HCT116 (cell line): ENCODE measurements at regions not wholly inside any gene's neighbourhood (a gene's known extent, or its start where the extent isn't known, plus 50 kb on each side); places are given as distances from the start of the nearest gene placed in this dataset.

ENCODE experiments used
- CTCF ChIP-seq, 3 experiments: fragments of 200-600 bp in 1 of 3; sonication (generic) in 1 of 3; IDR thresholded peaks in 2 of 3; conservative IDR thresholded peaks in 1 of 3; 2 replicates each; pipeline ENCODE4 v1.5.1; 2012 to 2017; ENCODE audit warnings: low read depth in 2 of 3, low read length in 2 of 3, antibody characterized with exemption in 1 of 3, borderline replicate concordance in 1 of 3, control low read depth in 1 of 3, mild to moderate bottlenecking in 1 of 3, mixed read lengths in 1 of 3, mixed run types in 1 of 3, moderate library complexity in 1 of 3; ENCODE audit not compliant: insufficient read depth in 1 of 3
- SP1 ChIP-seq: IDR thresholded peaks from 2 replicates; pipeline ENCODE4 v1.6.1; 2012; ENCODE audit warnings: low read depth
- ZFX ChIP-seq: fragments of 450-650 bp; IDR thresholded peaks from 2 replicates; pipeline ENCODE4 v1.6.1; 2017
- TF ChIP-seq, protein P1 (sequence below): IDR thresholded peaks from 2 replicates; pipeline ENCODE4 v1.6.1; 2012

DNA sequence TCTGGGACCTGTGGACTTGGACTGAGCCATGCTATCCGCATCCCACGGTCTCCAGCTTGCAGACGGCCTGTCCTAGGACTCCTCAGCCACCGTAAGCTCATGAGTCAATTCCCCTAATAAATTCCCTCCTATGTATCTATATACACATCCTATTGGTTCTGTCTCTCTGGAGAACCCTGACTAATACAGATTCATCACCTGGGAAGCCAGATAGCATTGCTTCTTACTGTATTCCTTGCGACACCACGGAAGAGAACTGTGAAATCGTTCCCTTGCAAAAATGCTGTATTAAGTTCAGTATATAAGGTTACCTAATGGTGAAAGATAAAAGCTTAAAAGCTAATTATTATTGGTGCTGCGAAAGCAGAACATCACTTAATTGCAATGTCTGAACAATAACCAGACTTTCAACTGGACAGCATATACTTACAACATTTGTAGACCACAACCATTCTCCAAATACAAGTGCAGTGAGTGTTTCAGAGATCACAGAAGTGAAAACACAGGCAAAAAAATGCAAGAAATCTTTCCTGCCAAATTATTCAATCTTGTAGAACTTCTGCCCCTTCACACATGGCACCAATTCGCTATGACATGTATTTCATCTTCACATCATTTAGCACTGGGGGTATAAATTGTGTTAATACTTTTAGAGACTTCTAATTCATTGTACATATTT lies 352.9 kb downstream of the TXNL1 start:
- TF ChIP-seq, protein P1, sequence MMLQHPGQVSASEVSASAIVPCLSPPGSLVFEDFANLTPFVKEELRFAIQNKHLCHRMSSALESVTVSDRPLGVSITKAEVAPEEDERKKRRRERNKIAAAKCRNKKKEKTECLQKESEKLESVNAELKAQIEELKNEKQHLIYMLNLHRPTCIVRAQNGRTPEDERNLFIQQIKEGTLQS: no peak
- no peak for TF ChIP-seq CTCF (IDR thresholded peaks at IDR 0.05 in 2 of 3, conservative IDR thresholded peaks at IDR 0.05 in 1 of 3; ENCODE audit: borderline replicate concordance in 1 of 3, insufficient read depth in 1 of 3, low read depth in 2 of 3, low read length in 2 of 3)
- no peak for TF ChIP-seq SP1
- TF ChIP-seq ZFX: no peak
